NCI-H128 (cell line): ENCODE measurements at regions not wholly inside any gene's neighbourhood (a gene's known extent, or its start where the extent isn't known, plus 50 kb on each side); places are given as distances from the start of the nearest gene placed in this dataset.
"Not testable (repeated sequence)": the region's sequence is repeated elsewhere in the genome, so short reads cannot be mapped to it uniquely, and the experiment has no call there.

Experiments used
- DNase-seq: peaks from one replicate; lab custom pipeline; 2025; ENCODE audit not compliant: unreplicated experiment; lab: John Stamatoyannopoulos, UW

DNA sequence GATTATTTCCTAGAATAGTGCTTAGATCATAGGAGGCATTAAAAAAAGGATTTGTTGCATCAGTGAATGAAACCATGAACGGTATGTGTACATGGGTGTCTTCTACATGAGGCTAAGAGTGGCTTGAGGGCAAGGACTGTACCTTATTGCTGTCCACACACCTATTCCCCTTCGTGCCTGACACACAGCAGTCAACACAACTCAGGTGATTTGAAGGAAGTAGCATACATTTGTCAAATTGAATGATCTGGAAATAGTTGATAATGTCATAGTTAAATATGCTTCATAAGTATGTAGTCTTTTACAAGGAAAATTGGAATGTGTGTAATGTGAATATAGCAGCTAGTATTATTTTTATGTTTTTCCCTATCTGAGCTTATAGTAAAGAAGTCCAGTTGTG lies 189.0 kb upstream of the DAB1 start:
- DNase-seq = no peak

DNA sequence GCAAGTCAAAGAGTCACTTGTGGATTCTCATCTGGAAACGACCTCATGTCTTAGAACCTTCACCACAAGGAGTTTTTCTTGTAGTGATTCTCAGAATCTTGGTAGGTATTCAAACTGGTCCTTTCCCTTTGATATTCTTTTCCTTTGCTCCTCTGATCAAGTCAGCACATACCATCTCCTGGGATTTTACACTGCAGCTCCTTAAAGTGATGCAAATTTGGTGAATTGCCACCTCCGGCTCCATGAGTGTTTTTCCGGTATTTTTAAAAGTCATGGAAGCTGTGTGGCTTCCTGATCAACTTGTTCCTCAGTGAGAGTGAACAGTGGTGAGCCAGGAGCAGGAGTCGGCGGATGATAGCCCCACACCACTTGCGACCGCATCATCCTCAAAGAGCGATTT lies 182.1 kb upstream of the DAB1 start:
- no peak for DNase-seq

DNA sequence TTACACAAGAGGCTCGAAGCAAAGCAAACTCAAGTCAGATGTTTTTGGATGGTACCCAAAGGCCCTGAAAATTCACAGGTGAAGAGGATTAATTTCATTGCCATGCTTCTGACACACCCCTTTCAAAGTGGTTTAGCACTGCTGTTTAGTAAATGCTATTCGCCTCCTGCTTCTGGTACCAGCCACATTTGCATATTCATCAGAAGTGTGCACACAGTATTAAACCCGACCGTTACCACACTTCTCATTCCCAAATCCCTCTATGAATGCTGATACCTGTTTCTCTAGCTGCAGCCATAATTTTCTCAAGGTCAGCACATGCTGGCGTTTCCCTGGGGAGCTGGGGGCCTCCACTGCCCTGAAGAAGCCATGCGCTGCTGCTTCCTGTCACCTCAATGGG lies 179.8 kb upstream of the DAB1 start:
- DNase-seq = no peak

DNA sequence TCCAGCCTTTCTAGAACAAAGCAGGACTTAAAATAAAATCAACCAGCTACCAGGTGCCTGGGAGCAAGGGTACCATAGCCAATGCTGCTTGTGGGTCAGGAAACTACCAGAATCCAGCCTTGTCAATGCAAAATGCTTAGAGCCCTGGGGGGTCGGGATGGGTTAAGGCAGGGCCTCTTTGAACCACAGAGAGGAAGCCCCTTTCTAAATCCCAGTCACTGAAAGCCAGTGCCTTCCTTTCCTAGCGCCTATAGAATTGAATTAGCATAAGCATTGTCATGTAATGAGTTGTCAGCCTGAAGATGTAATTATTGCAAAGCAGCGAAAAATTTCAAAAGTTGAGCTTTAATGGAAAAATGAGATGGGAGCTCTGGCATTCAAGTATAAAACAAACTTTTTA lies 176.6 kb upstream of the DAB1 start:
- DNase-seq = no peak

DNA sequence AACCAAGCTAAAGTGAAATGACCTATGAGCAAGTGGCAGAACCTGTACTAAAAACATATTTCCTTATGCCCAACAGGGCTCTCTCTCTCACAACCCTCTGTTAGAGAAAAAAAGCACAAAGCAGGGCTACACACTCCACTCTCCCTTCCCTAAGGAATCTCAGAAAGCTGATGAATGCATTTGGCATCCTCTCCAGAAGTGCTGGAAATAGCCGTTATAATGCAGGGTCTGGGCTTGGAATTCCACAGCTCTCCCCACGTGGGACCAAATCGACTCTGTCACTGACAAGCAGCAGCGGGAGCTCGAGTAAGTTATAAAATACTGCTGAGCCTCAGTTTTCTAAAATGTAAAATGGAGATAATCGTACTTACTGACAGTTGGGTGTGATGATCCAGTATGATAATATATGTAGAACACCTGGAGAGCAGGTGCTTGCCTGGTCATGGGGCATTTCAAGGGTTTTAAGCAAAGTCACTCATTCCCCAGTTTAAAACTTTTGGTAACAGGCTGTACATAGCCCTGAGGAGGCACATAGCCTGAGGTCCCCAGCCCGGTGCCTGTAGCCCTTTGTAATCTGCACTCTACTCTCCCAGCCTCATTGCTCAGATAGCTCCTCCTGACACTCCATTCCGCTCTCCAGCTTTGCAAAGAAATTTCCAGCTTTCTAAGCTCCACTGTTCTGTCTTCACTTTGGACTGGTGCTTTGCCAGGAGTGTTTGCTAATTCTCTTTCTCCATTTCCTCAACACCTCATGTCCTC lies 175.6 kb upstream of the DAB1 start:
- DNase-seq = no peak

DNA sequence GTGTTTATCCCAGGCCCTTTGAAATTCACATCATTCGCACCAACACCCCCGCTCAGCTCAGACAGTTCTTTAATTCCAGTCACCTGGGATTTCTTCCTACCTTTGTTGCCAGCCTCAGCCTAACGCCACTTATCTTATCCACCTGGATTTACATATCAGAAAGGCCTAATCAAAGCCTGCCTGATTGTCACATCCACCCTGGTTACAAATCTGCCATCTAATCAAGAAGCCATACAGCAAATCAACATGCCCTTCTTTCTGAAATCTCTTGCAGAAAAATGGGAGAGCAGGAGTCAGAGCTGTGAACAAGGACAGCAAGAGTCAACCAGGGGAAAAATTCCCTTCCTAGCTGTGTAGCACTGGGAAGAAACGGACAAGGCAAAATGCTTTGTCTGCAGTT lies 173.2 kb upstream of the DAB1 start:
- no peak for DNase-seq

DNA sequence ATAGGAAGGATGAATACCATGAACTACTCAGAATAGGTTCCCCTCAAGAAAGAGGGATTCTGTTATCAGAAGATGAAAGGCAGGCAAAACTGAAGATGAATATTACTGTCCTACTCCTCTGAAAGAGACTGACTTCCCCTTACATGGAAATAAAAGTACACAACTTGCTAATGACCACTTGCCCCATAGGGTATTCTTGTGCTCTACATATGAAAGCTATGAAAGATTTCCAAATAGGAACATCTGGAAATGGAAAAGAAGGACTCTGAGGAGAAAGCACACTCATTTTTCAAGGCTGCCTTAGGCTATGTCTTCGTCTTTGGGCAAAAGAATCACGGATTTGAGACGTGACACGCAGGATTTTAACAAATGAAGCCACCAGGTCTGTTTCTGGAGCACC lies 170.1 kb upstream of the DAB1 start:
- no peak for DNase-seq

DNA sequence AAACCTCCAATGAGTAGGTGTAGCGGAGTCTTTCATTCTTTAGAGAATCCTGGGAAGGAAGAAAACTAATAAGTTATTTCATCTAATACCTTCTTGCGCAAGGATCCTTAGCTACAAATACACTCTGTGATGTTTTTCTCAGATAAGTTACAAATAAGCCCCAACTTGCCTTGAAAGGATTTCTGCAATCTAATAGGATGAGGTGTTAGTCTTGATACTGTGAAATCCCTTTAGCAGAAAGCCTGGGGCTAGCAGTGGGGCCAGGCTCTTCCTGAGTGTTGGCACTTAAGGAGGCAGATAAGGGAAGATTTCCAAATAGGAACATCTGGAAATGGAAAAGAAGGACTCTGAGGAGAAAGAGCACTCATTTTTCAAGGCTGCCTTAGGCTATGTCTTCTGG lies 168.0 kb upstream of the DAB1 start:
- DNase-seq = no peak

DNA sequence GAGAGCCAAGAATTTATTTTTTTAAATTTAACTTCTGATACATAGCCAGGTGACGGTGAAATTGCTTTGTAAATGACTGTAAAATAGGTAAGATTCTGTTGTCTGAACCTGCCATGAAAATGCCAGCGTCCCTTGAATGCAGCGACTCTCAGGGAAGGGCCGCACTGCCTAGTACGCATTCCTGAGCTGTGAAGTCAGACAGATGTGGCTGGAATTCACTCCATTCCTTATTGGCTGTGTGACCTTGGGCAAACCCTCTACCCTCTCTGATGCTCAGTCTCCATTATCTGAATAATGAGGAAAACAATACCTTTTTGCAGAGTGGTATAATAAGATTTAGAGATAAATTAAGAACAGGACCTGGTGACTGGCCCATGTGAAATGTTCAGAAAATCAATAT lies 167.1 kb upstream of the DAB1 start:
- no peak for DNase-seq

DNA sequence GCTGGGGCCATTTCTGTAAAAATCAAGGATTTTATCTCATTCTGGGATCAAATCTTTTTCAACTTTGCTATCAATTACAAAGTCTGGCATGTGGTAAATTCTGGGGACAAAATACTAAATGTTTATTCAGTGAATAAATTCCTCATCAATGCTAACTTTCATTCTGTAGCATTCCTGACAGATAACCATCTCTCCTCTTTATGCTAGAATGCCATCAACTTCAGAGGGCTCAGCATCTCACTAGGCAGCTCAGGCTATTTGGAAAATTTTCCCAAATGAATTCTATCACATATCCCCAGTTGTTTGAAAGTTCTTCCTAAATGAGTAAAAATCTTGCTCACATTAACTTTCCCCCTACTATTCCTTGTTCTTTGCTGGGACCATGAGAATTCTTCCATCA lies 163.0 kb upstream of the DAB1 start:
- no peak for DNase-seq

DNA sequence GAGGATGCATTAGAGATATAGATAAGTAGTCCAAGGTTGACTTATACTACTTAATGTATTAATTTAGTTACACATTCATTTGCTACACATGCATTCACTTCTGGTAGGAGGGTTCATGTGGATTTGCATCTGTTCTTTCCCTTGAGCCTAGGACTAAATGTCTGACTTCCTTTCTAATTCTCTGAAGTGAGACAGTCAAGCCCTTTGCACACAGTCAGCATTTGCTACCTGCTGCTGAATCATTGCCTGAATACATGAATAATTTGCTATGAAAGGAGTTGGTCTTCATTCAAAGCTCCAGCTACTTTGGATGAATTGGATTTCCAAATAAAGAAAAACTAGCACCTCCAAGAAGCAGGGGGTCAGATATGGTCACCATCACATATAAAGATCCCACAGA lies 154.8 kb upstream of the DAB1 start:
- DNase-seq = no peak

DNA sequence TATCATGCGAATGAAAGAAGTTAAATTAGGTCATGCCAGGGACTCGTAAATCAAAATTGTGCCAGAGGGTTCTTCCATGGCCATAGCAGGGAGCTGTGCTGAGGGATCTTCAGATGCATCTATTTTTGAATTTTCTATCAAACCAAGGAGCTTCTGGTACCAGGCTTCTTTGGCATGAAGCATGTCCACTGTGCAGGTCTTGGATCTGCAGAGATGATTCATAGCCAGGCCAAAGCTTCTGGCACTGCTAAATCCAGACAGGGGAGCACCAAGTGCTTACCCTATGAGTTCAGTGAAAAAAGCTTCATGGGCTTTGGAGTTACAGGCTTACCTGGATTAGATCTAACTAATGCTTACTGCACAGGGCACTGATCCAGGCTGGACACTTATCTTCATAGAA lies 154.2 kb upstream of the DAB1 start:
- DNase-seq = no peak

DNA sequence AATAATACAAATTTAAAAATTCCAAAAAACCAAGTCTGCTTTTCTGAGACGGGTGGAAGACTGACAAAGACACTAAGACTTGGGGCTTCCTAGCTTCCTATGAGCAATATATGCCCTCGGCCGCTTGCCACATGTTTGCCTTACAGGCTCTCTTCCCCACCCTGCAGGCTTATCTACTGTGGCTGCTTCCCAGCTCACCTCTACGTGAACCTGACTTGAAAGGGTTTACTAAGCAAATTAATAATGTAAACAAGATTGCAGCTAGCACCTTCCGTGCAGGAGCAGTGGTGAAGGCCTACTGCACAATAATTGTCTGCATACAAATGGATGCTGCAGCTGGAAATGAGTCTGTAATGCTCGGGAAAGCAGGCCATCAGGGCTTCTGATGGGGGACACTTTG lies 152.9 kb upstream of the DAB1 start:
- DNase-seq = no peak

DNA sequence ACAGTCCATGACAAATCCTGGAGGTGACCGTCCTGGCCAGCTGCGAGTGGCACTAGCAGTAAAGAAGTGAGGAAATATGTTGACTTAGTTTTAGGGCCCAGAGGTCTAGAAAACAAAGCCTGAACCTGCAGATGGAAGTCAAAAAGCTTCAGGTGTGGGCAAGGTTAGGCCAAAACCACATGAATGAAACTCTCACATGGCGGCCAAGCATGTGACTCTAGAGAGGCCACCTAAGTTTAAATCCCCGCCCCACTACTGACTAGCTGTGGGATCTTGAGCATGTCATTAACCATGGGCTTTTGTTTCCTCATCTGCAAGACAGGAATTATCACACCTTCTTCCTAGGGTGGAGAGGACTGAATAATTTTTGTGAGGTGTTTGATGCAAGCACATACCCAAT lies 148.2 kb upstream of the DAB1 start:
- DNase-seq = no peak

DNA sequence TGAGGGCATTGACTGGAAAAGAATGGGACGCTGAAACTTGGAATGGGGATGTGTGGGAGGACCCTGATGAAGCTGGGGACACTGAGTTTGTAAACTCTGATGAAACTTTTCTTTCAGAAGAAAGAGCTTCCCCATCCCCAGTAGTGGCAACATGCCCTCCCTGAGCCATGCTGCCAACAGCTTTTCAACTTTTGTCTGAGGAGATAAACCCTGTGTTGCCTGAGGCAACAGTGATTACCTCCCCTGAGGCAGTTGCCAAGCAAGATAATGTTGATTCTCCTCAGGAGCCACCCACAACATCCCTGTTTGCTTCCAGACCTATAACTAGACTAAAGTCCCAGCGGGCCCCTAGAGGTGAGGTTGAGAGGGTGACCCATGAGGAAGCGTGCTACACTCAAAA lies 134.2 kb upstream of the DAB1 start:
- DNase-seq = not testable (repeated sequence)

DNA sequence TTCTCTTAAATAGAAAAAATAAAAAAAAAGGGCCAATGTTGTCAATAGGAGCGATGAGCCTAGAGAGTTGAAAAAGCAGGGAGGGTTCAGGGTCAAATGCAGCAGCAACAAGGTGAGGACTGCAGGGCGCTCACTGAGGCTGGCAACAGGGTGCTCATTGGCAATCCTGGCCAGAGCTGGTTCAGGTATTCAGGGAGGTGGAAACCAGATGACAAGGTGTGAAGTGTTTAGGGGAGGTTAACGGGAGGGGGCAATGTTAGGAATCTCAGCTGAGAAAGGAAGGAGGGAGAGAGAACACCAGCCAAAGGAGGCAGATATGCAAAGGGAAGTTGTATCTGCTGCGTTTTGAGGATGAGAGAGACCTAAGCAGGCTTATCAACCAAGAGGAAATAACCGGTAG lies 129.8 kb upstream of the DAB1 start:
- DNase-seq = no peak

DNA sequence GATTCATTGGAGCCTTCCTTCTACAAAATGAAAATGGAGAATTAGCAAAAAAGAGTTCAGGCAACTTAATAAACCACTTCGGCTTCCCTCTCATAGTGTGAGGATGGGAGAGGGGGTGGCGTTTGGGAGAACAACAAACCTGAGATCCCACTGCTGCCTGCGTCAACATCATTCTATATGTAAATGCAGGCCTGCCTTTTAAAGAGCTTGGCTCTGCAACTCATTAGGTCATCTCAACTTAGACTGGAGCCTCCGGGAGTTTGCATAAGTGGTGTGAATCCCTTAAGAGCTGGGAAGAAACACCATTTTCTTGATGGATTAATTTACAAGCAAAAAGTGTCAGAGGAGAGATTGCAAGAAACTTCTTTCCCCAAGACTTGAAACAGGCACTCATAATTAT lies 127.6 kb upstream of the DAB1 start:
- DNase-seq = no peak

DNA sequence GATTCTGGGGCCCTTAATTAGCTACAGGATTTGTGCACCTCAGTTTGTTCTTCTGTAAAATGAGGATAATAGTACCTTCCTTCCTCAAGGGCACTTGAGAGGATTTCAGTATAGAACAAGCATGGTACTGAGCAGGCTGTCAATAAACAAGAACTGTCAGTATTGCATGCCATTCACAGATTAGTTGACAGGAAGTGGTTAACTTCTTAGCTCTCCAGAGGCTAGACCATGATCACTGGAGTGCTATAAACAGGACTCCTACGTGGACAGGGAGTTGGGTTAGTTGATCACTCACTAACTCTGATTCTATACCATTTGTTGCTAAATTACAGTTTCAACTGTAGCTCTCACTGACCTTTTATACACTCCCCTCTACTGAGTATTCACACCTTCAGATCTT lies 126.2 kb upstream of the DAB1 start:
- DNase-seq = no peak

DNA sequence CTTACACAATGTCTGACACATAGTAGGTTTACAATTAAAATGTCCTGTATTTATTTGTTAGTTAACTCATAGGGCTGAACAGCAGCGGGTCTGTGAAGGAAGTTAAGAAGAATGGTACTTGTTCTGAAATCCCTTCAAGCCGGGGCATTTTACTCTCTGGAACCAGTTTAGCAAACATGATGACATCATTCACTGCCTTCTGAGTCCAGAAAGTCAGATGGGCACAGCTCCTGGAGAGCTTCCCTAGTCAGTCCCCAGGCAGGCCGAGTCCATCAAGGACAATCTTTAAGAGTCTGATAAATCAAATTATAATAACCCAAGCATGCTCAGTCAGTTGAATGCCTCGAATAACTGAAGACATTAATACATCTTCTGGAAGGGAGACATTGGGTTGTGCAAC lies 125.4 kb upstream of the DAB1 start:
- no peak for DNase-seq

DNA sequence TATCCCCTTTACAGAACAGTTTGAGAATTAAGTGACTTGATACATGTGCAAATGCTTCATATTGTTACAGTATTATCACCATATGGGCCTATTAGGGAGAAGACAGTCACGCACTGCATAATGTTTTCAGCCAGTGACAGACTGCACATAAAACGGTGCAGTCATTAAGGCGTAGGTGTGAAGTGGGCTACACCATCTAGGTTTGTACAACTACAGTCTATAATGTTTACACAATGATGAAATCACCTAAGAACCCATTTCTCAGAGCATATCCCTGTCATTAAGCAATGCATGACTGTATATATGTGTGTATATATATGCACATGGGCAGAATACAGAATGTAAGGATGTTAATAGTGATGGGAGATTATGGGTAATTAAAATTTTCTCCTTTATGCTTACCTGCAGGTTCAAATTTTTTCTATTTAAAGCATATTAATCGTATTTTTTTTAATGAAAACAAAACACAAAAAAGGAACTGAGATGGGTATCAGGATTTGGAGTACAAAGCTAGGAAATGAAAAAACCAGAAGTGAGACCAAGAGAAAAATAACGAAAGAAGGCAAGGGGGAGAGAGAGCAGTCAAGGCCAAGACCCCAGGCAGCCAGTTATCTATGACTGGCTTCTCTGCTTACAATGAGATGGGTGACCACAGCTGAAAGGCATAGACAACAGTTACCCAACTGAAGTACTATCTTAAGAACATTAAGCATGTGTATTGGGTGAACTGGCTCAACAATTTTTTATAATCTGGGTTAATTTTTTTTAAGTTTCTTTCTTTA lies 122.9 kb upstream of the DAB1 start:
- no peak for DNase-seq

DNA sequence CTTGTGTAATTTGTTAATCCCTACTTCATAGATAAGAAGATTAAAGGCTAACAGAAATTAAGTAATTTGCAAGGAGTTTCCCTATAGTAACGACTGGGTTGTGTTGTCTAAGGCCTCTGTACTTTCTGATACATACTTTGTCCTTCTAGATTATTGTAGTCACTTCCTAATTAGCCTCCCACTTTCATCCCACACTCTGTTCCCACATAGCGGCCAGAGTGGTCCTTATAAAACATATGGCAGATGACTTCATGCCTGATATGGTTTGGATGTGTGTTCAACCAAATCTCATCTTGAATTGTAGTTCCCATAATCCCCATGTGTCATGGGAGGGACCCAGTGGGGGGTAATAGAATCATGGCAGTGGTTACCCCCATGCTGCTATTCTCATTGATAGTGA lies 120.5 kb upstream of the DAB1 start:
- no peak for DNase-seq

DNA sequence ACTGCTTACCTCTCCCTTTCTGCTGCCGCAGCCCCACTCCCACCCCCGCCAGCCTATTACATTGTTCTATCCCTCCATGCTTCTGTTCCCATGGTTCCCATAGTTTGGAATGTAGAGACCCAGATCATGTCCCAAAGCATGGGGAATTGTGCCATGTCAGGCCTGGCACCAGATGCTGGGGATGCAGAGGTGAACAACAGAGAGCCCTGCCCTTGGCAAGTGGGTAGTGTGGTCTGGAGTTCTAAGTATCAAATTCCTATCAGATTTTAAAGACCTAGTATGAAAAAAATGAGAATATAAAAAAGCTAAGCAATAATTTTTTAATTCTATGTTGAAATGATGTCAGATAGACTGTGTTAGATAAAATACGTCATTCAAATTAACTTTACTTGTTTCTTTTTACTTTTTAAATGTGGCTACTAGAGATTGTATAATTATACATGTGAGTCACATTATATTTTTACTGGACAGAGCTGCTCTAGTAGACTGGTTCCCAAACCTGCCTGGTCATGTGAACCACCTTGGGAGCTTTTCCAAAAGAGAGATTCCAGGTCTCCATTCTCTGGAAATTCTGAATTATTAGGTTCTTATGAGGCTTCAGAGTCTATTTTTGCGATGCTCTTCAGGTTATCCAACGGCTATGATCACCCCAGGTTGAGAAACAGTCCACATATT lies 113.0 kb upstream of the DAB1 start:
- no peak for DNase-seq
